ENCODE measurements at regions not wholly inside any gene's neighbourhood (a gene's known extent, or its start where the extent isn't known, plus 50 kb on each side); places are given as distances from the start of the nearest gene placed in this dataset.

- TF ChIP-seq CTCF (IDR thresholded peaks at IDR 0.05; ENCODE audit: low read length): no peak
- TF ChIP-seq EZH2 (IDR thresholded peaks at IDR 0.05; ENCODE audit: borderline replicate concordance, low read length): no peak
Measured at GRCh38 chr7:110417611-110418010, 673.3 kb upstream of the LRRN3 start.
